ENCODE measurements at regions not wholly inside any gene's neighbourhood (a gene's known extent, or its start where the extent isn't known, plus 50 kb on each side); places are given as distances from the start of the nearest gene placed in this dataset.

DNA sequence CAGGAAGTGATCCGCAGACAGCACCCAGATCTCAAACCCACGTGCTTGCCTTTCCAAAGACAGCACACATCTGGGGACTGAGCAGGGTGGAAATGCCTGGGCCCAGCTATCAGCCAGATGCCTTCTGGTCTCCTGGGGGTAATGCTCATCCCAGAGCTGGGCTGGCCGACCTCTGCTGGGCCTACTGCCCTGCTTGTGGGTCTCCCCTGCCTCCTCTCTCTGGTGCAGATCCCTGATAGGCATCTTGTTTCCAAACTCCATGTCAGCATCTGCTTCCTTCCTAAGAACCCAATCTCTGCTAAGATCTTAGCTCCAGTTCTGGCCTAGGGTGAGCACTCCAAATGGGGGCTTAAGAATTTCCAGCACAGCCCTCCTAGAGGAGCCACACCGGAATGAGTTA is 1043.0 kb downstream of the VRK1 start:
- Histone ChIP-seq H3K36me3 (ENCODE audit: insufficient read depth, low read length) (no peaks in the 10 kb centered on the region), H3K4me3 (ENCODE audit: low read length) (no peak overlapping the region), H3F3A (ENCODE audit: insufficient read depth, low read length, poor library complexity, severe bottlenecking) (no peaks in the 10 kb centered on the region), H3K4me2 (ENCODE audit: low read length) (no peak overlapping the region), H2AFZ (ENCODE audit: low read depth, low read length) (no peak overlapping the region), H3K27me3 (ENCODE audit: insufficient read depth, low read depth, low read length) (no peaks in the 10 kb centered on the region), H3K27ac (ENCODE audit: low read length) (no peak overlapping the region), H3K9me2 (ENCODE audit: insufficient read depth, low read length) (no peaks in the 10 kb centered on the region), H3K9me3 (ENCODE audit: low read length) (no peaks in the 10 kb centered on the region), H4K20me1 (ENCODE audit: insufficient read depth) (no peaks in the 10 kb centered on the region), H3K79me2 (replicated peaks; ENCODE audit: insufficient read depth, low read length) (no peaks in the 10 kb centered on the region), H3K9ac (ENCODE audit: low read length) (no peak overlapping the region)
- TF ChIP-seq EP300 (conservative IDR thresholded peaks at IDR 0.05; ENCODE audit: poor library complexity, severe bottlenecking) (no peak), EZH2 (IDR thresholded peaks at IDR 0.05; ENCODE audit: borderline replicate concordance, insufficient read depth, low read length, poor library complexity, severe bottlenecking) (no peak), MXI1 (conservative IDR thresholded peaks at IDR 0.05; ENCODE audit: poor library complexity, severe bottlenecking) (no peak), TAF1 (IDR thresholded peaks at IDR 0.05; ENCODE audit: low read depth) (no peak), RAD21 (conservative IDR thresholded peaks at IDR 0.05) (no peak), POLR2AphosphoS5 (IDR thresholded peaks at IDR 0.05) (no peak), SMC3 (conservative IDR thresholded peaks at IDR 0.05; ENCODE audit: poor library complexity) (no peak)
- TF ChIP-seq, protein P1, sequence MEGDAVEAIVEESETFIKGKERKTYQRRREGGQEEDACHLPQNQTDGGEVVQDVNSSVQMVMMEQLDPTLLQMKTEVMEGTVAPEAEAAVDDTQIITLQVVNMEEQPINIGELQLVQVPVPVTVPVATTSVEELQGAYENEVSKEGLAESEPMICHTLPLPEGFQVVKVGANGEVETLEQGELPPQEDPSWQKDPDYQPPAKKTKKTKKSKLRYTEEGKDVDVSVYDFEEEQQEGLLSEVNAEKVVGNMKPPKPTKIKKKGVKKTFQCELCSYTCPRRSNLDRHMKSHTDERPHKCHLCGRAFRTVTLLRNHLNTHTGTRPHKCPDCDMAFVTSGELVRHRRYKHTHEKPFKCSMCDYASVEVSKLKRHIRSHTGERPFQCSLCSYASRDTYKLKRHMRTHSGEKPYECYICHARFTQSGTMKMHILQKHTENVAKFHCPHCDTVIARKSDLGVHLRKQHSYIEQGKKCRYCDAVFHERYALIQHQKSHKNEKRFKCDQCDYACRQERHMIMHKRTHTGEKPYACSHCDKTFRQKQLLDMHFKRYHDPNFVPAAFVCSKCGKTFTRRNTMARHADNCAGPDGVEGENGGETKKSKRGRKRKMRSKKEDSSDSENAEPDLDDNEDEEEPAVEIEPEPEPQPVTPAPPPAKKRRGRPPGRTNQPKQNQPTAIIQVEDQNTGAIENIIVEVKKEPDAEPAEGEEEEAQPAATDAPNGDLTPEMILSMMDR (IDR thresholded peaks at IDR 0.05; ENCODE audit: poor library complexity, severe bottlenecking), result no peak
- TF ChIP-seq, protein P2, sequence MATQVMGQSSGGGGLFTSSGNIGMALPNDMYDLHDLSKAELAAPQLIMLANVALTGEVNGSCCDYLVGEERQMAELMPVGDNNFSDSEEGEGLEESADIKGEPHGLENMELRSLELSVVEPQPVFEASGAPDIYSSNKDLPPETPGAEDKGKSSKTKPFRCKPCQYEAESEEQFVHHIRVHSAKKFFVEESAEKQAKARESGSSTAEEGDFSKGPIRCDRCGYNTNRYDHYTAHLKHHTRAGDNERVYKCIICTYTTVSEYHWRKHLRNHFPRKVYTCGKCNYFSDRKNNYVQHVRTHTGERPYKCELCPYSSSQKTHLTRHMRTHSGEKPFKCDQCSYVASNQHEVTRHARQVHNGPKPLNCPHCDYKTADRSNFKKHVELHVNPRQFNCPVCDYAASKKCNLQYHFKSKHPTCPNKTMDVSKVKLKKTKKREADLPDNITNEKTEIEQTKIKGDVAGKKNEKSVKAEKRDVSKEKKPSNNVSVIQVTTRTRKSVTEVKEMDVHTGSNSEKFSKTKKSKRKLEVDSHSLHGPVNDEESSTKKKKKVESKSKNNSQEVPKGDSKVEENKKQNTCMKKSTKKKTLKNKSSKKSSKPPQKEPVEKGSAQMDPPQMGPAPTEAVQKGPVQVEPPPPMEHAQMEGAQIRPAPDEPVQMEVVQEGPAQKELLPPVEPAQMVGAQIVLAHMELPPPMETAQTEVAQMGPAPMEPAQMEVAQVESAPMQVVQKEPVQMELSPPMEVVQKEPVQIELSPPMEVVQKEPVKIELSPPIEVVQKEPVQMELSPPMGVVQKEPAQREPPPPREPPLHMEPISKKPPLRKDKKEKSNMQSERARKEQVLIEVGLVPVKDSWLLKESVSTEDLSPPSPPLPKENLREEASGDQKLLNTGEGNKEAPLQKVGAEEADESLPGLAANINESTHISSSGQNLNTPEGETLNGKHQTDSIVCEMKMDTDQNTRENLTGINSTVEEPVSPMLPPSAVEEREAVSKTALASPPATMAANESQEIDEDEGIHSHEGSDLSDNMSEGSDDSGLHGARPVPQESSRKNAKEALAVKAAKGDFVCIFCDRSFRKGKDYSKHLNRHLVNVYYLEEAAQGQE (IDR thresholded peaks at IDR 0.05; ENCODE audit: borderline replicate concordance), result no peak

DNA sequence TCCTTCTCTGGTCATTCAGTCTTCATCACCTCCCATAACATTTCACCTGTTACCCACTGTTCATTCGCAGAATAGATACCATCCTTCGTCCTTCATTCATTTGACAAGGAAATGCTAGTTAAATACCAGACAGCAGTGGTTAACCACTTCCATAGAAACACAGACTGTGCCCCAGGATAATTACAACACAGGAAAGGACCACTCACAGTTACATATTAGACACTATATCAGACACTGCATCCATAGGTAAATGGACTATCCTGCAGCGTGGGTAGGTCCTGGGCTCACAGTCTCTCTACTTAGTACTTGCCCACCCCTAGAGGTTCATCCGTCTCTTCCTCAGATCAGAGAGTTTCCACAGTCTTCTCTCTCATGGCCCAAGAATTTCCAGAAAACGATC is 1044.6 kb downstream of the VRK1 start:
- no peak for TF ChIP-seq EZH2 (IDR thresholded peaks at IDR 0.05; ENCODE audit: borderline replicate concordance, insufficient read depth, low read length, poor library complexity, severe bottlenecking)
- no peak for TF ChIP-seq SMC3 (conservative IDR thresholded peaks at IDR 0.05; ENCODE audit: poor library complexity)
- TF ChIP-seq EP300 (conservative IDR thresholded peaks at IDR 0.05; ENCODE audit: poor library complexity, severe bottlenecking), result no peak
- TF ChIP-seq MXI1 (conservative IDR thresholded peaks at IDR 0.05; ENCODE audit: poor library complexity, severe bottlenecking), result no peak
- no peak for TF ChIP-seq RAD21 (conservative IDR thresholded peaks at IDR 0.05)
- no peak for TF ChIP-seq TAF1 (IDR thresholded peaks at IDR 0.05; ENCODE audit: low read depth)
- TF ChIP-seq, protein P2 (IDR thresholded peaks at IDR 0.05; ENCODE audit: borderline replicate concordance), result no peak
- no peak for TF ChIP-seq POLR2AphosphoS5 (IDR thresholded peaks at IDR 0.05)
- TF ChIP-seq, protein P1 (IDR thresholded peaks at IDR 0.05; ENCODE audit: poor library complexity, severe bottlenecking), result no peak

More for the DNA sequence above, 1044.6 kb downstream of the VRK1 start:
- H3K36me3 ChIP-seq (ENCODE audit: insufficient read depth, low read length), result no peaks in the 10 kb centered on the region
- no peaks in the 10 kb centered on the region for H3K27me3 ChIP-seq (ENCODE audit: insufficient read depth, low read depth, low read length)
- H3K4me2 ChIP-seq (ENCODE audit: low read length), result no peak overlapping the region
- H2AFZ ChIP-seq (ENCODE audit: low read depth, low read length), result no peak overlapping the region
- no peaks in the 10 kb centered on the region for H3K9me3 ChIP-seq (ENCODE audit: low read length)
- no peaks in the 10 kb centered on the region for H3F3A ChIP-seq (ENCODE audit: insufficient read depth, low read length, poor library complexity, severe bottlenecking)
- H3K9me2 ChIP-seq (ENCODE audit: insufficient read depth, low read length), result no peaks in the 10 kb centered on the region
- no peak overlapping the region for H3K9ac ChIP-seq (ENCODE audit: low read length)
- H3K4me3 ChIP-seq (ENCODE audit: low read length), result no peak overlapping the region
- H3K27ac ChIP-seq (ENCODE audit: low read length), result no peak overlapping the region
- no peaks in the 10 kb centered on the region for H4K20me1 ChIP-seq (ENCODE audit: insufficient read depth)
- no peaks in the 10 kb centered on the region for H3K79me2 ChIP-seq (replicated peaks; ENCODE audit: insufficient read depth, low read length)

Measured in neural cell (in vitro differentiated cells).